K562 (cell line): ENCODE measurements at regions not wholly inside any gene's neighbourhood (a gene's known extent, or its start where the extent isn't known, plus 50 kb on each side); places are given as distances from the start of the nearest gene placed in this dataset.

Source experiments
- ARID2 ChIP-seq: fragments of 450-650 bp; IDR thresholded peaks from 2 replicates; pipeline ENCODE4 v1.6.1; 2017; ENCODE audit warnings: antibody characterized with exemption, mild to moderate bottlenecking
- BACH1 ChIP-seq: fragments of 200-800 bp; sonication (Bioruptor generic); IDR thresholded peaks from 2 replicates; pipeline ENCODE4 v1.6.1; 2016; ENCODE audit warnings: missing genetic modification characterization, missing compliant biosample characterization
- CHD2 ChIP-seq: IDR thresholded peaks from 2 replicates; pipeline ENCODE4 v1.6.1; 2011; ENCODE audit warnings: low read depth, low read length
- CTCF ChIP-seq, 3 experiments: IDR thresholded peaks in 2 of 3; conservative IDR thresholded peaks in 1 of 3; 2 replicates each; pipeline ENCODE4 v1.5.1; 2011 to 2012; ENCODE audit warnings: low read length in 3 of 3, mild to moderate bottlenecking in 3 of 3, control low read depth in 2 of 3, improper control_type of control experiment in 1 of 3, inconsistent platforms in 1 of 3, low read depth in 1 of 3, mixed read lengths in 1 of 3, moderate library complexity in 1 of 3; ENCODE audit not compliant: insufficient read depth in 2 of 3
- E2F6 ChIP-seq, 2 experiments: IDR thresholded peaks; 2 replicates each; pipeline ENCODE4 v1.6.1; 2011; ENCODE audit warnings: borderline replicate concordance in 1 of 2, control low read depth in 1 of 2, low read depth in 1 of 2, low read length in 1 of 2, mild to moderate bottlenecking in 1 of 2, mixed read lengths in 1 of 2, moderate library complexity in 1 of 2; ENCODE audit not compliant: insufficient read depth in 1 of 2, insufficient read length in 1 of 2, poor library complexity in 1 of 2, severe bottlenecking in 1 of 2; ENCODE audit errors: extremely low read depth in 1 of 2
- FOSL1 ChIP-seq: fragments of 200-800 bp; sonication (Bioruptor generic); conservative IDR thresholded peaks from 2 replicates; pipeline ENCODE4 v1.6.1; 2016; ENCODE audit warnings: missing genetic modification characterization, missing compliant biosample characterization
- KLF1 ChIP-seq: fragments of 450-650 bp; IDR thresholded peaks from 2 replicates; pipeline ENCODE4 v1.6.1; 2016; ENCODE audit warnings: missing genetic modification characterization, missing compliant biosample characterization
- LARP7 ChIP-seq: fragments of 450-650 bp; IDR thresholded peaks from 2 replicates; pipeline ENCODE4 v1.6.1; 2016
- MGA ChIP-seq: fragments of 450-650 bp; IDR thresholded peaks from 2 replicates; pipeline ENCODE4 v1.6.1; 2016; ENCODE audit warnings: mild to moderate bottlenecking, moderate library complexity
- MXI1 ChIP-seq: IDR thresholded peaks from 2 replicates; pipeline ENCODE4 v1.6.1; 2011; ENCODE audit warnings: low read depth, mild to moderate bottlenecking, improper control_type of control experiment, low read length
- TCF3 ChIP-seq: sonication (generic); formaldehyde crosslinking; IDR thresholded peaks from 2 replicates; pipeline ENCODE4 v1.4.0; 2020; ENCODE audit warnings: mild to moderate bottlenecking, missing genetic modification reagents
- ZNF146 ChIP-seq: IDR thresholded peaks from one replicate; pipeline ENCODE4 v1.6.1; 2018; ENCODE audit warnings: missing compliant biosample characterization; ENCODE audit not compliant: unreplicated experiment
- ZSCAN29 ChIP-seq: fragments of 450-650 bp; IDR thresholded peaks from 2 replicates; pipeline ENCODE4 v1.6.1; 2017
- ZZZ3 ChIP-seq: fragments of 450-650 bp; IDR thresholded peaks from 2 replicates; pipeline ENCODE4 v1.6.1; 2016; ENCODE audit warnings: antibody characterized with exemption, mild to moderate bottlenecking, moderate library complexity

GRCh38 chr6:101088594-101088993, 207.5 kb upstream of the ASCC3 start:
- TF ChIP-seq LARP7 (no peak), CTCF (IDR thresholded peaks at IDR 0.05 in 2 of 3, conservative IDR thresholded peaks at IDR 0.05 in 1 of 3; ENCODE audit: insufficient read depth in 2 of 3, low read depth in 1 of 3, low read length in 3 of 3) (no peak), ZZZ3 (no peak), MGA (no peak), KLF1 (tag) (no peak), FOSL1 (tag) (no peak), ARID2 (no peak), MXI1 (no peak), BACH1 (tag) (no peak), CHD2 (no peak), TCF3 (CRISPR knock-in tag) (no peak), ZSCAN29 (no peak), E2F6 (IDR thresholded peaks at IDR 0.05; ENCODE audit: borderline replicate concordance in 1 of 2, extremely low read depth in 1 of 2, insufficient read depth in 1 of 2, insufficient read length in 1 of 2, low read depth in 1 of 2, low read length in 1 of 2, poor library complexity in 1 of 2, severe bottlenecking in 1 of 2) (no peak), ZNF146 (CRISPR knock-in tag) (no peak)
